ENCODE measurements at regions not wholly inside any gene's neighbourhood (a gene's known extent, or its start where the extent isn't known, plus 50 kb on each side); places are given as distances from the start of the nearest gene placed in this dataset.
"Not testable (repeated sequence)": the region's sequence is repeated elsewhere in the genome, so short reads cannot be mapped to it uniquely, and the experiment has no call there.

DNA sequence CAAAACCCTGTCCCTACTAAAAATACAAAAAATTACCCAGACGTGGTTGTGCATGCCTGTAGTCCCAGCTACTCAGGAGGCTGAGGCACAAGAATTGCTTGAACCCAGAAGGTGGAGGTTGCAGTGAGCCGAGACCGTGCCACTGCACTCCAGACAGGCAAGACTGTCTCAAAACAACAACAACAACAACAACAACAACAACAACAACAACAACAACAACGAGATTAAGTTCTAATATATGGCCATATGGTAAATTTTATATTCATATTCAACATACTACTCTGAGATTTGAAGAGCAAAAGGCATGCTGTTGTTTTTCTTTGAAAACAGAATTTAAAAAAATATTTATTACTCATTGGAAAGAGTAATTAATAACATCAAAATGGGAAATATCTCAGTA lies 80.2 kb upstream of the CD28 start:
- TF ChIP-seq, protein P1, sequence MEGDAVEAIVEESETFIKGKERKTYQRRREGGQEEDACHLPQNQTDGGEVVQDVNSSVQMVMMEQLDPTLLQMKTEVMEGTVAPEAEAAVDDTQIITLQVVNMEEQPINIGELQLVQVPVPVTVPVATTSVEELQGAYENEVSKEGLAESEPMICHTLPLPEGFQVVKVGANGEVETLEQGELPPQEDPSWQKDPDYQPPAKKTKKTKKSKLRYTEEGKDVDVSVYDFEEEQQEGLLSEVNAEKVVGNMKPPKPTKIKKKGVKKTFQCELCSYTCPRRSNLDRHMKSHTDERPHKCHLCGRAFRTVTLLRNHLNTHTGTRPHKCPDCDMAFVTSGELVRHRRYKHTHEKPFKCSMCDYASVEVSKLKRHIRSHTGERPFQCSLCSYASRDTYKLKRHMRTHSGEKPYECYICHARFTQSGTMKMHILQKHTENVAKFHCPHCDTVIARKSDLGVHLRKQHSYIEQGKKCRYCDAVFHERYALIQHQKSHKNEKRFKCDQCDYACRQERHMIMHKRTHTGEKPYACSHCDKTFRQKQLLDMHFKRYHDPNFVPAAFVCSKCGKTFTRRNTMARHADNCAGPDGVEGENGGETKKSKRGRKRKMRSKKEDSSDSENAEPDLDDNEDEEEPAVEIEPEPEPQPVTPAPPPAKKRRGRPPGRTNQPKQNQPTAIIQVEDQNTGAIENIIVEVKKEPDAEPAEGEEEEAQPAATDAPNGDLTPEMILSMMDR (conservative IDR thresholded peaks at IDR 0.05): not testable (repeated sequence)
- not testable (repeated sequence) for TF ChIP-seq EZH2 (IDR thresholded peaks at IDR 0.05; ENCODE audit: low read depth)

Data from PC-9 (cell line).